SW 1271 (cell line): ENCODE measurements at regions not wholly inside any gene's neighbourhood (a gene's known extent, or its start where the extent isn't known, plus 50 kb on each side); places are given as distances from the start of the nearest gene placed in this dataset.

Experiments used
- DNase-seq, 2 experiments: peaks; one replicate each; lab custom pipeline; 2025; lab: John Stamatoyannopoulos, UW

GRCh38 chr9:89793124-89793495 lies 188.3 kb downstream of the GADD45G start:
- DNase-seq = no peak

- no peak for DNase-seq
These were observed 188.7 kb downstream of the GADD45G start for GRCh38 chr9:89793551-89793950.

- DNase-seq = no peak
These were observed 190.1 kb downstream of the GADD45G start for GRCh38 chr9:89794918-89795317.

- no peak for DNase-seq
These were observed 190.9 kb downstream of the GADD45G start for GRCh38 chr9:89795538-89796195.

GRCh38 chr9:89796606-89797005 lies 191.8 kb downstream of the GADD45G start:
- no peak for DNase-seq

- no peak for DNase-seq
These were observed 192.4 kb downstream of the GADD45G start for GRCh38 chr9:89797255-89797654.

- no peak for DNase-seq
These were observed 193.2 kb downstream of the GADD45G start for GRCh38 chr9:89797937-89798455.

GRCh38 chr9:89798547-89799120 lies 193.8 kb downstream of the GADD45G start:
- DNase-seq = no peak

GRCh38 chr9:89799221-89799620 lies 194.4 kb downstream of the GADD45G start:
- no peak for DNase-seq

- DNase-seq = no peak
These were observed 195.0 kb downstream of the GADD45G start for GRCh38 chr9:89799766-89800165.

GRCh38 chr9:89801341-89801740 lies 196.5 kb downstream of the GADD45G start:
- DNase-seq = no peak

GRCh38 chr9:89801742-89802670 lies 197.2 kb downstream of the GADD45G start:
- no peak for DNase-seq

GRCh38 chr9:89802781-89803355 lies 198.1 kb downstream of the GADD45G start:
- no peak for DNase-seq

GRCh38 chr9:89803403-89803802 lies 198.6 kb downstream of the GADD45G start:
- DNase-seq = no peak

GRCh38 chr9:89804766-89805531 lies 200.1 kb downstream of the GADD45G start:
- DNase-seq = no peak

GRCh38 chr9:89805571-89806292 lies 200.9 kb downstream of the GADD45G start:
- DNase-seq = no peak

GRCh38 chr9:89806371-89807100 lies 201.7 kb downstream of the GADD45G start:
- DNase-seq = no peak

- no peak for DNase-seq
These were observed 202.2 kb downstream of the GADD45G start for GRCh38 chr9:89807101-89807395.

GRCh38 chr9:89807682-89808075 lies 202.9 kb downstream of the GADD45G start:
- DNase-seq = no peak

- DNase-seq = no peak
These were observed 203.4 kb downstream of the GADD45G start for GRCh38 chr9:89808076-89808755.
